Kidney epithelial cell (primary cell): ENCODE measurements at regions not wholly inside any gene's neighbourhood (a gene's known extent, or its start where the extent isn't known, plus 50 kb on each side); places are given as distances from the start of the nearest gene placed in this dataset.

ENCODE experiments used
- DNase-seq: peaks from one replicate; pipeline ENCODE4 v3.0.0-alpha.2; 2010; ENCODE audit warnings: low read depth
- H3K27me3 ChIP-seq: 2 replicates; pipeline ENCODE4 v1.6.0; 2011; ENCODE audit warnings: low read length; ENCODE audit not compliant: control insufficient read depth, insufficient read depth
- H3K36me3 ChIP-seq: 2 replicates; pipeline ENCODE4 v1.5.1; 2011; ENCODE audit warnings: low read length; ENCODE audit not compliant: control insufficient read depth, insufficient read depth
- H3K4me3 ChIP-seq: 2 replicates; pipeline ENCODE4 v1.5.1; 2011; ENCODE audit warnings: low read depth, mild to moderate bottlenecking, control low read depth, low read length
- CTCF ChIP-seq: IDR thresholded peaks from 2 replicates; pipeline ENCODE4 v1.5.1; 2011; ENCODE audit warnings: mild to moderate bottlenecking, moderate library complexity, low read length, control low read depth, inconsistent platforms; ENCODE audit not compliant: insufficient read depth, poor library complexity, severe bottlenecking

- TF ChIP-seq CTCF, result no peak
- Histone ChIP-seq H3K4me3 (no peak overlapping the region), H3K27me3 (no peaks in the 10 kb centered on the region), H3K36me3 (no peaks in the 10 kb centered on the region)
- no peak for DNase-seq
Measured at GRCh38 chr2:240371129-240372000, 64.1 kb upstream of the GPC1 start.

- DNase-seq, result no peak
- TF ChIP-seq CTCF, result no peak
Measured at GRCh38 chr2:240372101-240372500, 63.4 kb upstream of the GPC1 start.

GRCh38 chr2:240373289-240373885 is 62.1 kb upstream of the GPC1 start:
- no peak for TF ChIP-seq CTCF
- no peaks in the 10 kb centered on the region for H3K36me3 ChIP-seq
- H3K4me3 ChIP-seq, result no peak overlapping the region
- H3K27me3 ChIP-seq, result no peaks in the 10 kb centered on the region
- DNase-seq, result no peak

More at GRCh38 chr2:240372101-240372500, 63.4 kb upstream of the GPC1 start:
- no peaks in the 10 kb centered on the region for H3K36me3 ChIP-seq
- H3K4me3 ChIP-seq, result no peak overlapping the region
- H3K27me3 ChIP-seq, result no peaks in the 10 kb centered on the region

- TF ChIP-seq CTCF, result no peak
- peak; percentile 34 for DNase-seq
- no peaks in the 10 kb centered on the region for H3K36me3 ChIP-seq
- H3K27me3 ChIP-seq, result no peaks in the 10 kb centered on the region
- H3K4me3 ChIP-seq, result no peak overlapping the region
Measured at GRCh38 chr2:240374085-240374907, 61.2 kb upstream of the GPC1 start.

- no peak for DNase-seq
- H3K4me3 ChIP-seq, result no peak overlapping the region
- no peaks in the 10 kb centered on the region for H3K27me3 ChIP-seq
- H3K36me3 ChIP-seq, result no peaks in the 10 kb centered on the region
- no peak for TF ChIP-seq CTCF
Measured at GRCh38 chr2:240375024-240375645, 60.3 kb upstream of the GPC1 start.
